ENCODE measurements at regions not wholly inside any gene's neighbourhood (a gene's known extent, or its start where the extent isn't known, plus 50 kb on each side); places are given as distances from the start of the nearest gene placed in this dataset.

- H3K27me3 ChIP-seq (ENCODE audit: control insufficient read depth in 3 of 3, insufficient read depth in 3 of 3, low read depth in 1 of 3, low read length in 3 of 3): no peaks in the 10 kb centered on the region
- H2BK120ac ChIP-seq (ENCODE audit: low read depth, low read length): no peak overlapping the region
- H3K36me3 ChIP-seq (replicated peaks in 1 of 2; ENCODE audit: control insufficient read depth in 2 of 2, insufficient read depth in 2 of 2, low read length in 2 of 2): no peaks in the 10 kb centered on the region
- no peak overlapping the region for H3K4me2 ChIP-seq (ENCODE audit: insufficient read depth, low read length, poor library complexity, severe bottlenecking)
- H3K79me1 ChIP-seq (ENCODE audit: low read depth, low read length): no peaks in the 10 kb centered on the region
- no peak overlapping the region for H2BK12ac ChIP-seq (ENCODE audit: low read length)
- H3K27ac ChIP-seq (replicated peaks; ENCODE audit: low read length): no peak overlapping the region
- no peak overlapping the region for H2BK5ac ChIP-seq (ENCODE audit: low read length)
- H3K14ac ChIP-seq (ENCODE audit: low read length): no peak overlapping the region
- H3K9me3 ChIP-seq (replicated peaks in 1 of 2; ENCODE audit: control insufficient read depth in 2 of 2, insufficient read depth in 1 of 2, low read depth in 1 of 2, low read length in 2 of 2): peaks cover 2 to 7% of the 10 kb centered on the region in 2 donors
- no peak overlapping the region for H2BK15ac ChIP-seq (ENCODE audit: low read length)
- no peak overlapping the region for H2AK5ac ChIP-seq (ENCODE audit: low read depth, low read length)
- no peaks in the 10 kb centered on the region for H3K4me1 ChIP-seq (ENCODE audit: control insufficient read depth in 2 of 2, insufficient read depth in 1 of 2, low read depth in 1 of 2, low read length in 2 of 2)
- DNase-seq (ENCODE audit: low spot score): no peak
- H3K9ac ChIP-seq (ENCODE audit: low read depth, low read length, poor library complexity): no peak overlapping the region
- no peak overlapping the region for H2AFZ ChIP-seq (ENCODE audit: low read length)
- H4K91ac ChIP-seq (ENCODE audit: low read depth, low read length, poor library complexity): no peak overlapping the region
- no peak overlapping the region for H3K4me3 ChIP-seq (ENCODE audit: low read length in 2 of 2)
- no CpG with 5 or more reads among the region's 2 CpGs for WGBS, 2 donors (ENCODE audit: extremely low coverage in 2 of 2, insufficient read length in 2 of 2, insufficient replicate concordance in 1 of 2)
- no peak overlapping the region for H3K23ac ChIP-seq (ENCODE audit: low read depth, low read length, poor library complexity)
- H4K8ac ChIP-seq (ENCODE audit: low read depth, low read length): no peak overlapping the region
- no peak overlapping the region for H3K4ac ChIP-seq (ENCODE audit: low read length)
- no peak overlapping the region for H3K18ac ChIP-seq (ENCODE audit: low read length)
Measured at GRCh38 chr16:52799149-52799548, 252.2 kb upstream of the TOX3 start.

GRCh38 chr16:52787709-52788108, 240.8 kb upstream of the TOX3 start:
- H3K27me3 ChIP-seq (ENCODE audit: control insufficient read depth in 3 of 3, insufficient read depth in 3 of 3, low read depth in 1 of 3, low read length in 3 of 3): no peaks in the 10 kb centered on the region
- no peak overlapping the region for H3K4ac ChIP-seq (ENCODE audit: low read length)
- peak overlapping the region; percentile 5 for H3K27ac ChIP-seq (replicated peaks; ENCODE audit: low read length)
- H2BK15ac ChIP-seq (ENCODE audit: low read length): no peak overlapping the region
- H2AK5ac ChIP-seq (ENCODE audit: low read depth, low read length): no peak overlapping the region
- WGBS, 2 donors (ENCODE audit: extremely low coverage in 2 of 2, insufficient read length in 2 of 2, insufficient replicate concordance in 1 of 2): no CpG with 5 or more reads among the region's 3 CpGs
- H2BK120ac ChIP-seq (ENCODE audit: low read depth, low read length): no peak overlapping the region
- H2BK5ac ChIP-seq (ENCODE audit: low read length): no peak overlapping the region
- no peak overlapping the region for H3K4me3 ChIP-seq (ENCODE audit: low read length in 2 of 2)
- no peak overlapping the region for H4K91ac ChIP-seq (ENCODE audit: low read depth, low read length, poor library complexity)
- H3K79me1 ChIP-seq (ENCODE audit: low read depth, low read length): no peaks in the 10 kb centered on the region
- H2AFZ ChIP-seq (ENCODE audit: low read length): peak overlapping the region; percentile 82
- no peak overlapping the region for H3K9ac ChIP-seq (ENCODE audit: low read depth, low read length, poor library complexity)
- H3K9me3 ChIP-seq (replicated peaks in 1 of 2; ENCODE audit: control insufficient read depth in 2 of 2, insufficient read depth in 1 of 2, low read depth in 1 of 2, low read length in 2 of 2): peaks cover 0 to 2% of the 10 kb centered on the region in 2 donors
- H3K4me2 ChIP-seq (ENCODE audit: insufficient read depth, low read length, poor library complexity, severe bottlenecking): no peak overlapping the region
- no peak overlapping the region for H3K23ac ChIP-seq (ENCODE audit: low read depth, low read length, poor library complexity)
- no peak overlapping the region for H3K18ac ChIP-seq (ENCODE audit: low read length)
- H4K8ac ChIP-seq (ENCODE audit: low read depth, low read length): no peak overlapping the region
- H3K14ac ChIP-seq (ENCODE audit: low read length): no peak overlapping the region
- no peak for DNase-seq (ENCODE audit: low spot score)
- peaks cover 6 to 21% of the 10 kb centered on the region in 2 donors for H3K4me1 ChIP-seq (ENCODE audit: control insufficient read depth in 2 of 2, insufficient read depth in 1 of 2, low read depth in 1 of 2, low read length in 2 of 2)
- no peak overlapping the region for H2BK12ac ChIP-seq (ENCODE audit: low read length)
- no peaks in the 10 kb centered on the region for H3K36me3 ChIP-seq (replicated peaks in 1 of 2; ENCODE audit: control insufficient read depth in 2 of 2, insufficient read depth in 2 of 2, low read length in 2 of 2)

- Histone ChIP-seq H3K4me3 (ENCODE audit: low read length in 2 of 2) (no peak overlapping the region), H3K14ac (ENCODE audit: low read length) (no peak overlapping the region), H3K4me2 (ENCODE audit: insufficient read depth, low read length, poor library complexity, severe bottlenecking) (no peak overlapping the region), H3K9me3 (replicated peaks in 1 of 2; ENCODE audit: control insufficient read depth in 2 of 2, insufficient read depth in 1 of 2, low read depth in 1 of 2, low read length in 2 of 2) (peaks cover 0 to 2% of the 10 kb centered on the region in 2 donors), H3K23ac (ENCODE audit: low read depth, low read length, poor library complexity) (no peak overlapping the region), H2AK5ac (ENCODE audit: low read depth, low read length) (no peak overlapping the region), H3K36me3 (replicated peaks in 1 of 2; ENCODE audit: control insufficient read depth in 2 of 2, insufficient read depth in 2 of 2, low read length in 2 of 2) (no peaks in the 10 kb centered on the region), H2BK120ac (ENCODE audit: low read depth, low read length) (no peak overlapping the region), H3K27ac (replicated peaks; ENCODE audit: low read length) (no peak overlapping the region), H4K8ac (ENCODE audit: low read depth, low read length) (no peak overlapping the region), H3K79me1 (ENCODE audit: low read depth, low read length) (no peaks in the 10 kb centered on the region), H3K4me1 (ENCODE audit: control insufficient read depth in 2 of 2, insufficient read depth in 1 of 2, low read depth in 1 of 2, low read length in 2 of 2) (peaks cover 9 to 21% of the 10 kb centered on the region in 2 donors), H2BK12ac (ENCODE audit: low read length) (no peak overlapping the region), H2BK15ac (ENCODE audit: low read length) (no peak overlapping the region), H3K4ac (ENCODE audit: low read length) (no peak overlapping the region), H2AFZ (ENCODE audit: low read length) (peak overlapping the region; percentile 43), H3K9ac (ENCODE audit: low read depth, low read length, poor library complexity) (no peak overlapping the region), H2BK5ac (ENCODE audit: low read length) (no peak overlapping the region), H4K91ac (ENCODE audit: low read depth, low read length, poor library complexity) (no peak overlapping the region), H3K27me3 (ENCODE audit: control insufficient read depth in 3 of 3, insufficient read depth in 3 of 3, low read depth in 1 of 3, low read length in 3 of 3) (no peaks in the 10 kb centered on the region), H3K18ac (ENCODE audit: low read length) (no peak overlapping the region)
- no CpG with 5 or more reads among the region's 3 CpGs for WGBS, 2 donors (ENCODE audit: extremely low coverage in 2 of 2, insufficient read length in 2 of 2, insufficient replicate concordance in 1 of 2)
- no peak for DNase-seq (ENCODE audit: low spot score)
Measured at GRCh38 chr16:52786091-52786490, 239.1 kb upstream of the TOX3 start.

DNA sequence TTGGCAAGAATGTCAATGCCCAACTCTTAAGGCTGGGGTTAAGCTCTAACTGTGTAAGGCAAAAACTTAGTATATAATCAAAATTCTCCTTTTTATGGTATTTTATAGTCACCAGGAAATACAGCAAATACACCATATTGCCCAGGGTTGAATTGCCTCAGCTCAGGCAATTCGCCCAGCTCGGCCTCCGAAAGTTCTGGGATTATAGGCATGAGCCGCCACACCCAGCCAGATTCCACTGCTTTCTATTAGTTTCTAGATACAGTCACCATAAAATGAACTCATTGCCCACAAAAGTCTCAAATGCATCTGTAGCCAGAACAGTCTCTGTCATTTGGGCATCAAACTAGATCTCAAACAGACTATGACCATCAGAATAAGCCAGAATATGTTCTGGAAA, 238.7 kb upstream of the TOX3 start:
- H2BK120ac ChIP-seq (ENCODE audit: low read depth, low read length): no peak overlapping the region
- no peak for DNase-seq (ENCODE audit: low spot score)

More for the DNA sequence above, 238.7 kb upstream of the TOX3 start:
- no peak overlapping the region for H4K8ac ChIP-seq (ENCODE audit: low read depth, low read length)
- no peak overlapping the region for H2BK5ac ChIP-seq (ENCODE audit: low read length)
- no peak overlapping the region for H3K14ac ChIP-seq (ENCODE audit: low read length)
- H3K27ac ChIP-seq (replicated peaks; ENCODE audit: low read length): no peak overlapping the region
- no peak overlapping the region for H2AK5ac ChIP-seq (ENCODE audit: low read depth, low read length)
- H2BK12ac ChIP-seq (ENCODE audit: low read length): no peak overlapping the region
- WGBS, 2 donors (ENCODE audit: extremely low coverage in 2 of 2, insufficient read length in 2 of 2, insufficient replicate concordance in 1 of 2): no CpG with 5 or more reads among the region's 4 CpGs
- H3K23ac ChIP-seq (ENCODE audit: low read depth, low read length, poor library complexity): no peak overlapping the region
- no peaks in the 10 kb centered on the region for H3K36me3 ChIP-seq (replicated peaks in 1 of 2; ENCODE audit: control insufficient read depth in 2 of 2, insufficient read depth in 2 of 2, low read length in 2 of 2)
- H3K9me3 ChIP-seq (replicated peaks in 1 of 2; ENCODE audit: control insufficient read depth in 2 of 2, insufficient read depth in 1 of 2, low read depth in 1 of 2, low read length in 2 of 2): no peaks in the 10 kb centered on the region
- no peak overlapping the region for H3K4me2 ChIP-seq (ENCODE audit: insufficient read depth, low read length, poor library complexity, severe bottlenecking)
- H2AFZ ChIP-seq (ENCODE audit: low read length): peak overlapping the region; percentile 43
- H3K4ac ChIP-seq (ENCODE audit: low read length): no peak overlapping the region
- H3K9ac ChIP-seq (ENCODE audit: low read depth, low read length, poor library complexity): no peak overlapping the region
- H2BK15ac ChIP-seq (ENCODE audit: low read length): no peak overlapping the region
- no peak overlapping the region for H4K91ac ChIP-seq (ENCODE audit: low read depth, low read length, poor library complexity)
- no peak overlapping the region for H3K18ac ChIP-seq (ENCODE audit: low read length)
- H3K79me1 ChIP-seq (ENCODE audit: low read depth, low read length): no peaks in the 10 kb centered on the region
- peaks cover 12 to 25% of the 10 kb centered on the region in 2 donors for H3K4me1 ChIP-seq (ENCODE audit: control insufficient read depth in 2 of 2, insufficient read depth in 1 of 2, low read depth in 1 of 2, low read length in 2 of 2)
- no peaks in the 10 kb centered on the region for H3K27me3 ChIP-seq (ENCODE audit: control insufficient read depth in 3 of 3, insufficient read depth in 3 of 3, low read depth in 1 of 3, low read length in 3 of 3)
- H3K4me3 ChIP-seq (ENCODE audit: low read length in 2 of 2): no peak overlapping the region

Data from neuronal stem cell (in vitro differentiated cells).